WTC11 (cell line): ENCODE measurements at regions not wholly inside any gene's neighbourhood (a gene's known extent, or its start where the extent isn't known, plus 50 kb on each side); places are given as distances from the start of the nearest gene placed in this dataset.

Source experiments
- ATF1 ChIP-seq: sonication (generic); formaldehyde crosslinking; IDR thresholded peaks from 2 replicates; pipeline ENCODE4 v1.8.1; 2023; ENCODE audit warnings: mild to moderate bottlenecking, moderate library complexity, missing genetic modification reagents
- ATF6 ChIP-seq: sonication (generic); formaldehyde crosslinking; IDR thresholded peaks from 2 replicates; pipeline ENCODE4 v1.8.1; 2023; ENCODE audit warnings: mild to moderate bottlenecking, missing genetic modification reagents
- E2F4 ChIP-seq: sonication (generic); formaldehyde crosslinking; IDR thresholded peaks from 2 replicates; pipeline ENCODE4 v1.8.1; 2022; ENCODE audit warnings: low read depth, mild to moderate bottlenecking, moderate library complexity, missing genetic modification reagents, borderline replicate concordance
- FOXJ3 ChIP-seq: sonication (generic); formaldehyde crosslinking; IDR thresholded peaks from 2 replicates; pipeline ENCODE4 v1.9.0; 2021; ENCODE audit warnings: missing genetic modification reagents, mild to moderate bottlenecking, borderline replicate concordance
- GRHL2 ChIP-seq: fragments of 250-450 bp; sonication (Bioruptor Pico); IDR thresholded peaks from 2 replicates; pipeline ENCODE4 v1.8.0; 2022; ENCODE audit warnings: mild to moderate bottlenecking, moderate library complexity; ENCODE audit not compliant: insufficient replicate concordance, severe bottlenecking
- IRF2 ChIP-seq: sonication (generic); formaldehyde crosslinking; IDR thresholded peaks from 2 replicates; pipeline ENCODE4 v1.8.0; 2022; ENCODE audit warnings: low read depth, missing genetic modification reagents, borderline replicate concordance
- OVOL2 ChIP-seq: fragments of 250-450 bp; sonication (Bioruptor Pico); IDR thresholded peaks from 2 replicates; pipeline ENCODE4 v1.9.0; 2021; ENCODE audit warnings: mild to moderate bottlenecking, borderline replicate concordance
- TEAD1 ChIP-seq: sonication (generic); formaldehyde crosslinking; IDR thresholded peaks from 2 replicates; pipeline ENCODE4 v1.8.0; 2022; ENCODE audit warnings: mild to moderate bottlenecking, missing genetic modification reagents
- USF2 ChIP-seq: sonication (generic); formaldehyde crosslinking; IDR thresholded peaks from 2 replicates; pipeline ENCODE4 v1.8.1; 2023; ENCODE audit warnings: mild to moderate bottlenecking, missing genetic modification reagents, moderate library complexity
- ZBTB21 ChIP-seq: sonication (generic); formaldehyde crosslinking; IDR thresholded peaks from 2 replicates; pipeline ENCODE4 v1.8.1; 2023; ENCODE audit warnings: mild to moderate bottlenecking, missing genetic modification reagents, borderline replicate concordance
- ZMAT4 ChIP-seq: fragments of 250-450 bp; sonication (Bioruptor Pico); IDR thresholded peaks from 2 replicates; pipeline ENCODE4 v1.9.0; 2021; ENCODE audit warnings: mild to moderate bottlenecking
- ZNF281 ChIP-seq: sonication (generic); formaldehyde crosslinking; IDR thresholded peaks from 2 replicates; pipeline ENCODE4 v1.8.0; 2023; ENCODE audit warnings: mild to moderate bottlenecking, missing genetic modification reagents
- ZNF532 ChIP-seq: fragments of 250-450 bp; sonication (Bioruptor Pico); IDR thresholded peaks from 2 replicates; pipeline ENCODE4 v1.9.0; 2021; ENCODE audit warnings: mild to moderate bottlenecking, borderline replicate concordance
- TF ChIP-seq, protein P1 (sequence below): sonication (generic); formaldehyde crosslinking; IDR thresholded peaks from 2 replicates; pipeline ENCODE4 v1.8.1; 2023; ENCODE audit warnings: mild to moderate bottlenecking, missing genetic modification reagents, borderline replicate concordance
- TF ChIP-seq, protein P2 (sequence below): sonication (generic); formaldehyde crosslinking; IDR thresholded peaks from 2 replicates; pipeline ENCODE4 v1.8.0; 2022; ENCODE audit warnings: mild to moderate bottlenecking, missing genetic modification reagents
- TF ChIP-seq, protein P3 (sequence below): sonication (generic); formaldehyde crosslinking; IDR thresholded peaks from 2 replicates; pipeline ENCODE4 v1.8.0; 2023; ENCODE audit warnings: missing genetic modification reagents

DNA sequence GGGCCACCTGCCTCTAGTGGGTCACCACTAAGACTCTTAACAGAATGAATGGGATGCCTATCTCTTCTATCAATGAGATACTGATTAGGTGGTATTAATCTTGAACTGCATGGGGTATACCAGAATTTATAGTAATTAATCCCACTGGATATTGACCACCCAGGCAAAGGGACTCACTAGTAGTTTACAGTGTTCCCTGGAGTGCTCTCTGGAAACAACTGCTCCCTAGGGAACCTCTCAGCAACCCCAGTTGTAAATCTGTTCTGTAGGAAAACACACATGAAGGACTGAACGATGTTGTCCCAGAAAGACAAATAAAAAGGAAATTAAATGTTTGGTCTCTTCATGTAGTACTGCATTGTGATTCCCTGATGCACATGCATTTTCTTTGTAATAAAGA, 430.5 kb downstream of the HLX start (continued):
- TF ChIP-seq, protein P1, sequence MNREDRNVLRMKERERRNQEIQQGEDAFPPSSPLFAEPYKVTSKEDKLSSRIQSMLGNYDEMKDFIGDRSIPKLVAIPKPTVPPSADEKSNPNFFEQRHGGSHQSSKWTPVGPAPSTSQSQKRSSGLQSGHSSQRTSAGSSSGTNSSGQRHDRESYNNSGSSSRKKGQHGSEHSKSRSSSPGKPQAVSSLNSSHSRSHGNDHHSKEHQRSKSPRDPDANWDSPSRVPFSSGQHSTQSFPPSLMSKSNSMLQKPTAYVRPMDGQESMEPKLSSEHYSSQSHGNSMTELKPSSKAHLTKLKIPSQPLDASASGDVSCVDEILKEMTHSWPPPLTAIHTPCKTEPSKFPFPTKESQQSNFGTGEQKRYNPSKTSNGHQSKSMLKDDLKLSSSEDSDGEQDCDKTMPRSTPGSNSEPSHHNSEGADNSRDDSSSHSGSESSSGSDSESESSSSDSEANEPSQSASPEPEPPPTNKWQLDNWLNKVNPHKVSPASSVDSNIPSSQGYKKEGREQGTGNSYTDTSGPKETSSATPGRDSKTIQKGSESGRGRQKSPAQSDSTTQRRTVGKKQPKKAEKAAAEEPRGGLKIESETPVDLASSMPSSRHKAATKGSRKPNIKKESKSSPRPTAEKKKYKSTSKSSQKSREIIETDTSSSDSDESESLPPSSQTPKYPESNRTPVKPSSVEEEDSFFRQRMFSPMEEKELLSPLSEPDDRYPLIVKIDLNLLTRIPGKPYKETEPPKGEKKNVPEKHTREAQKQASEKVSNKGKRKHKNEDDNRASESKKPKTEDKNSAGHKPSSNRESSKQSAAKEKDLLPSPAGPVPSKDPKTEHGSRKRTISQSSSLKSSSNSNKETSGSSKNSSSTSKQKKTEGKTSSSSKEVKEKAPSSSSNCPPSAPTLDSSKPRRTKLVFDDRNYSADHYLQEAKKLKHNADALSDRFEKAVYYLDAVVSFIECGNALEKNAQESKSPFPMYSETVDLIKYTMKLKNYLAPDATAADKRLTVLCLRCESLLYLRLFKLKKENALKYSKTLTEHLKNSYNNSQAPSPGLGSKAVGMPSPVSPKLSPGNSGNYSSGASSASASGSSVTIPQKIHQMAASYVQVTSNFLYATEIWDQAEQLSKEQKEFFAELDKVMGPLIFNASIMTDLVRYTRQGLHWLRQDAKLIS, result no peak
- TF ChIP-seq, protein P2, sequence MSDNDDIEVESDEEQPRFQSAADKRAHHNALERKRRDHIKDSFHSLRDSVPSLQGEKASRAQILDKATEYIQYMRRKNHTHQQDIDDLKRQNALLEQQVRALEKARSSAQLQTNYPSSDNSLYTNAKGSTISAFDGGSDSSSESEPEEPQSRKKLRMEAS (CRISPR knock-in tag), result no peak
- TF ChIP-seq TEAD1 (CRISPR knock-in tag) (no peak), ZNF532 (CRISPR knock-in tag) (no peak), OVOL2 (CRISPR knock-in tag) (no peak), E2F4 (no peak), ATF1 (no peak), ZBTB21 (no peak), USF2 (no peak), GRHL2 (no peak), ZMAT4 (CRISPR knock-in tag) (no peak), ZNF281 (no peak), FOXJ3 (CRISPR knock-in tag) (no peak), IRF2 (CRISPR knock-in tag) (no peak), ATF6 (no peak)
- TF ChIP-seq, protein P3, sequence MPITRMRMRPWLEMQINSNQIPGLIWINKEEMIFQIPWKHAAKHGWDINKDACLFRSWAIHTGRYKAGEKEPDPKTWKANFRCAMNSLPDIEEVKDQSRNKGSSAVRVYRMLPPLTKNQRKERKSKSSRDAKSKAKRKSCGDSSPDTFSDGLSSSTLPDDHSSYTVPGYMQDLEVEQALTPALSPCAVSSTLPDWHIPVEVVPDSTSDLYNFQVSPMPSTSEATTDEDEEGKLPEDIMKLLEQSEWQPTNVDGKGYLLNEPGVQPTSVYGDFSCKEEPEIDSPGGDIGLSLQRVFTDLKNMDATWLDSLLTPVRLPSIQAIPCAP (CRISPR knock-in tag), result no peak
